CD4-positive, alpha-beta T cell (primary cell): ENCODE measurements at regions not wholly inside any gene's neighbourhood (a gene's known extent, or its start where the extent isn't known, plus 50 kb on each side); places are given as distances from the start of the nearest gene placed in this dataset.

Experiments
- ATAC-seq: fragments of 200-7000 bp; cut with Tn5 transposase; one replicate; pipeline ENCODE4 v1.10.0; 2022; ENCODE audit warnings: mild to moderate bottlenecking; ENCODE audit not compliant: poor library complexity
- CTCF ChIA-PET: fragments of 350-600 bp; sonication (Branson Sonifier 250); formaldehyde crosslinking; loops from one replicate; lab custom pipeline; 2021; ENCODE audit warnings: antibody characterized with exemption, inconsistent platforms; lab: Charles Lee
- POLR2A ChIA-PET: fragments of 350-600 bp; sonication (Branson Sonifier 250); formaldehyde crosslinking; loops from one replicate; lab custom pipeline; 2021; ENCODE audit warnings: antibody characterized with exemption, inconsistent platforms; lab: Charles Lee
- DNase-seq, 14 experiments: peaks; one replicate each; pipeline ENCODE4 v3.0.0-alpha.2; 2013 to 2020; ENCODE audit warnings: mixed read lengths in 2 of 14
- H3K27ac ChIP-seq, 2 donors: one replicate each; pipeline versions ENCODE4 v1.5.1 to v1.7.0; 2013; ENCODE audit warnings: low read length in 2 of 2, low read depth in 1 of 2, mild to moderate bottlenecking in 1 of 2
- H3K27me3 ChIP-seq, 2 experiments: 1 replicate in 1 of 2; 2 replicates in 1 of 2; pipeline versions ENCODE4 v1.6.1 to v1.7.0; 2013; ENCODE audit warnings: low read length in 2 of 2, control low read depth in 1 of 2, mild to moderate bottlenecking in 1 of 2, moderate library complexity in 1 of 2; ENCODE audit not compliant: insufficient read depth in 2 of 2, control insufficient read depth in 1 of 2
- H3K36me3 ChIP-seq: one replicate; pipeline ENCODE4 v1.6.1; 2013; ENCODE audit warnings: low read length, control low read depth; ENCODE audit not compliant: insufficient read depth
- H3K4me1 ChIP-seq: one replicate; pipeline ENCODE4 v1.6.1; 2013; ENCODE audit warnings: low read length, control low read depth; ENCODE audit not compliant: insufficient read depth
- H3K4me3 ChIP-seq: one replicate; pipeline ENCODE4 v1.5.1; 2013; ENCODE audit warnings: mild to moderate bottlenecking, low read length, moderate library complexity
- H3K9me3 ChIP-seq, 2 experiments: 1 replicate in 1 of 2; 2 replicates in 1 of 2; pipeline versions ENCODE4 v1.6.1 to v1.7.0; 2013; ENCODE audit warnings: low read length in 2 of 2, mild to moderate bottlenecking in 2 of 2, control low read depth in 1 of 2, moderate library complexity in 1 of 2; ENCODE audit not compliant: control insufficient read depth in 1 of 2, insufficient read depth in 1 of 2
- H3K27ac Mint-ChIP-seq: one replicate; pipeline ENCODE4 v1.8.0; 2020; ENCODE audit warnings: mixed read lengths
- H3K27me3 Mint-ChIP-seq: one replicate; pipeline ENCODE4 v1.8.0; 2021; ENCODE audit warnings: mixed read lengths
- H3K36me3 Mint-ChIP-seq: one replicate; pipeline ENCODE4 v1.8.0; 2021; ENCODE audit warnings: low read depth, mixed read lengths
- H3K4me1 Mint-ChIP-seq: one replicate; pipeline ENCODE4 v1.8.0; 2021; ENCODE audit warnings: low read depth, mixed read lengths
- H3K4me3 Mint-ChIP-seq: one replicate; pipeline ENCODE4 v1.8.0; 2020; ENCODE audit warnings: mild to moderate bottlenecking, mixed read lengths
- H3K9me3 Mint-ChIP-seq: one replicate; pipeline ENCODE4 v1.8.0; 2020; ENCODE audit warnings: mixed read lengths
- intact Hi-C, 2 experiments: fragments of 100-400 bp; cut with DNase I in 1 of 2; cut with micrococcal nuclease in 1 of 2; formaldehyde crosslinking; loops; one replicate each; pipeline versions ENCODE4 v1.15.1 to v1.9.0; 2023 to 2025; cut with DNase I, micrococcal nuclease
- TF ChIP-seq, protein P1 (sequence below): fragments of 200-600 bp; IDR thresholded peaks from one replicate; pipeline ENCODE4 v1.8.0; 2022; ENCODE audit warnings: antibody characterized with exemption, mild to moderate bottlenecking

- H3K4me1 ChIP-seq: no peaks in the 10 kb centered on the region
- Mint-ChIP-seq H3K27me3 (no peaks in the 10 kb centered on the region), H3K27ac (no peak overlapping the region), H3K9me3 (no peaks in the 10 kb centered on the region), H3K36me3 (no peaks in the 10 kb centered on the region), H3K4me3 (no peak overlapping the region), H3K4me1 (no peaks in the 10 kb centered on the region)
- ATAC-seq: no peak
- H3K36me3 ChIP-seq: no peaks in the 10 kb centered on the region
- ChIA-PET POLR2A (no interaction called here), CTCF (no interaction called here)
- no peak overlapping the region for H3K4me3 ChIP-seq
- H3K9me3 ChIP-seq: no peaks in the 10 kb centered on the region
- intact Hi-C loops: no loop called here
- TF ChIP-seq, protein P1, sequence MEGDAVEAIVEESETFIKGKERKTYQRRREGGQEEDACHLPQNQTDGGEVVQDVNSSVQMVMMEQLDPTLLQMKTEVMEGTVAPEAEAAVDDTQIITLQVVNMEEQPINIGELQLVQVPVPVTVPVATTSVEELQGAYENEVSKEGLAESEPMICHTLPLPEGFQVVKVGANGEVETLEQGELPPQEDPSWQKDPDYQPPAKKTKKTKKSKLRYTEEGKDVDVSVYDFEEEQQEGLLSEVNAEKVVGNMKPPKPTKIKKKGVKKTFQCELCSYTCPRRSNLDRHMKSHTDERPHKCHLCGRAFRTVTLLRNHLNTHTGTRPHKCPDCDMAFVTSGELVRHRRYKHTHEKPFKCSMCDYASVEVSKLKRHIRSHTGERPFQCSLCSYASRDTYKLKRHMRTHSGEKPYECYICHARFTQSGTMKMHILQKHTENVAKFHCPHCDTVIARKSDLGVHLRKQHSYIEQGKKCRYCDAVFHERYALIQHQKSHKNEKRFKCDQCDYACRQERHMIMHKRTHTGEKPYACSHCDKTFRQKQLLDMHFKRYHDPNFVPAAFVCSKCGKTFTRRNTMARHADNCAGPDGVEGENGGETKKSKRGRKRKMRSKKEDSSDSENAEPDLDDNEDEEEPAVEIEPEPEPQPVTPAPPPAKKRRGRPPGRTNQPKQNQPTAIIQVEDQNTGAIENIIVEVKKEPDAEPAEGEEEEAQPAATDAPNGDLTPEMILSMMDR: no peak
- no peak for DNase-seq
- H3K27me3 ChIP-seq: no peaks in the 10 kb centered on the region
- no peak overlapping the region for H3K27ac ChIP-seq
These were observed 460.7 kb upstream of the RPS6KA3 start for GRCh38 chrX:20727447-20727846.

- H3K9me3 ChIP-seq: no peaks in the 10 kb centered on the region
- ATAC-seq (no peak), DNase-seq (no peak)
- H3K9me3 Mint-ChIP-seq: no peaks in the 10 kb centered on the region
- no peak overlapping the region for H3K4me3 ChIP-seq
- CTCF ChIA-PET: no interaction called here
- H3K27me3 ChIP-seq: peaks cover 0 to 4% of the 10 kb centered on the region in 2 experiments
- TF ChIP-seq, protein P1: no peak
- POLR2A ChIA-PET: no interaction called here
- no peak overlapping the region for H3K4me3 Mint-ChIP-seq
- no peaks in the 10 kb centered on the region for H3K36me3 Mint-ChIP-seq
- peaks cover 5% of the 10 kb centered on the region for H3K27me3 Mint-ChIP-seq
- intact Hi-C loops: no loop called here
- no peaks in the 10 kb centered on the region for H3K4me1 Mint-ChIP-seq
- H3K4me1 ChIP-seq: no peaks in the 10 kb centered on the region
- no peak overlapping the region for H3K27ac ChIP-seq
- H3K36me3 ChIP-seq: no peaks in the 10 kb centered on the region
- H3K27ac Mint-ChIP-seq: no peak overlapping the region
These were observed 454.4 kb upstream of the RPS6KA3 start for GRCh38 chrX:20720954-20721626.

DNA sequence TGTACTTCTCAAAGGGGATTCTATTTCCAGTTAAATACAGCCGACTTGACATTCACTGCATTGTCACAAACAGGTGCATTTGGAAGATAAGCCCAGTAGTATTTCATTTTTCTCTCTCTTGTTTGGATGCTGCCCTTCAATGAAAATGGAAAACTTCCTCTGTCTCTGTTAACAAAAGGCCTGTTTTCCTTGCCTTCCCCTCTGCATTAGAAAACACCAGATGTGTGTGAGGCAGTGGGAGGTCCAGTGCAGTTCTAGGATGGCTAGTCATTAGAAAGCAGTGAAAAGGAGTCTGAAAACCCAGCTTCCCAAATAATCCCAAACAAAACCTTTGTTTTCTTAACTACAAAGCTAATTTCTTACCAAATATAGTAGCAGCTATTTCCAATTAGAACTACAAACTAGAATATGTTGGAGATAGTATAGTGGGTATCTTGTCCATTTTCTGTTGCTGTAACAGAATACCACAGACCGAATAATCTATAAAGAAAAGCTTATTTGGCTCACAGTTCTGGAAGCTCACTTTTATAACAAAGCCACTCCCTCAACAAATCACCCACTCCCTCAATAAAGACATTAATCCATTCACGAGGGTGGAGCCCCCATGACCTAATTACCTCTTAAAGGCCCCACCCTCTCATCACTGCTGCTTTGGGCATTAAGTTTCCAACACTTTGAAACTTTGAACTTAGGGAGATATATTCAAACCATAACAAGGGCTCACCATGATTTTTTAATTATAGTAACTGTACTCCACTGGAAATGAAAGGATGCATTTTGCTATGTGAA lies 452.1 kb upstream of the RPS6KA3 start:
- Histone ChIP-seq H3K27ac (no peak overlapping the region), H3K36me3 (no peaks in the 10 kb centered on the region), H3K4me1 (no peaks in the 10 kb centered on the region), H3K9me3 (no peaks in the 10 kb centered on the region), H3K27me3 (peaks cover 0 to 4% of the 10 kb centered on the region in 2 experiments), H3K4me3 (no peak overlapping the region)
- TF ChIP-seq, protein P1: no peak
- POLR2A ChIA-PET: no interaction called here
- Mint-ChIP-seq H3K4me3 (no peak overlapping the region), H3K9me3 (no peaks in the 10 kb centered on the region), H3K4me1 (no peaks in the 10 kb centered on the region), H3K36me3 (no peaks in the 10 kb centered on the region), H3K27ac (no peak overlapping the region), H3K27me3 (peaks cover 5% of the 10 kb centered on the region)
- ATAC-seq (no peak), DNase-seq (no peak)
- CTCF ChIA-PET: no interaction called here
- intact Hi-C loops: no loop called here
